Body of pancreas (tissue), 4 donors: ENCODE measurements at regions not wholly inside any gene's neighbourhood (a gene's known extent, or its start where the extent isn't known, plus 50 kb on each side); places are given as distances from the start of the nearest gene placed in this dataset.

ENCODE experiments used
- ATAC-seq: fragments of 150-250 bp; one replicate; pipeline ENCODE4 v1.9.1; 2016
- DNase-seq, 4 donors: peaks; one replicate each; pipeline ENCODE4 v3.0.0-alpha.2; 2019
- H3K27ac ChIP-seq, 4 donors: fragments of 200-600 bp; sonication (generic); 1 replicate in 3 of 4; 2 replicates in 1 of 4; pipeline versions ENCODE4 v1.5.1 to v1.6.1; 2016 to 2019; ENCODE audit warnings: mild to moderate bottlenecking in 1 of 4, mixed read lengths in 1 of 4, moderate library complexity in 1 of 4
- H3K27me3 ChIP-seq, 2 donors: fragments of 200-600 bp; sonication (generic); one replicate each; pipeline ENCODE4 v1.6.0; 2016; ENCODE audit warnings: mild to moderate bottlenecking in 1 of 2
- H3K36me3 ChIP-seq, 2 donors: fragments of 200-600 bp; sonication (generic); replicated peaks in 1 of 2; 2 replicates each; pipeline ENCODE4 v1.5.1; 2016; ENCODE audit warnings: low read depth in 2 of 2; ENCODE audit not compliant: insufficient read depth in 1 of 2
- H3K4me1 ChIP-seq: fragments of 200-600 bp; sonication (generic); one replicate; pipeline ENCODE4 v1.6.0; 2016
- H3K4me3 ChIP-seq, 2 donors: fragments of 200-600 bp; sonication (generic); 1 replicate in 1 of 2; 2 replicates in 1 of 2; pipeline ENCODE4 v1.5.1; 2016 to 2019
- H3K9me3 ChIP-seq, 3 donors: fragments of 200-600 bp; sonication (generic); 1 replicate in 2 of 3; 2 replicates in 1 of 3; pipeline ENCODE4 v1.5.1; 2016
- POLR2A ChIP-seq, 3 donors: fragments of 450-650 bp; IDR thresholded peaks; one replicate each; pipeline ENCODE4 v1.6.1; 2016; ENCODE audit warnings: antibody characterized with exemption in 3 of 3, mild to moderate bottlenecking in 2 of 3
- WGBS, 2 donors: methylation state at CpG; one replicate each; pipeline ENCODE4 v1.1.5; 2017; 5-methylcytosine and 5-hydroxymethylcytosine counted together
- intact Hi-C: fragments of 100-400 bp; cut with DNase I; formaldehyde crosslinking; loops from one replicate; pipeline ENCODE4 v1.15.1; 2023
- TF ChIP-seq, protein P1 (sequence below), 7 experiments: fragments of 450-650 bp in 4 of 7; fragments of 200-600 bp in 3 of 7; sonication (generic) in 3 of 7; IDR thresholded peaks; one replicate each; pipeline ENCODE4 v1.5.1; 2016 to 2019; ENCODE audit warnings: antibody characterized with exemption in 7 of 7

DNA sequence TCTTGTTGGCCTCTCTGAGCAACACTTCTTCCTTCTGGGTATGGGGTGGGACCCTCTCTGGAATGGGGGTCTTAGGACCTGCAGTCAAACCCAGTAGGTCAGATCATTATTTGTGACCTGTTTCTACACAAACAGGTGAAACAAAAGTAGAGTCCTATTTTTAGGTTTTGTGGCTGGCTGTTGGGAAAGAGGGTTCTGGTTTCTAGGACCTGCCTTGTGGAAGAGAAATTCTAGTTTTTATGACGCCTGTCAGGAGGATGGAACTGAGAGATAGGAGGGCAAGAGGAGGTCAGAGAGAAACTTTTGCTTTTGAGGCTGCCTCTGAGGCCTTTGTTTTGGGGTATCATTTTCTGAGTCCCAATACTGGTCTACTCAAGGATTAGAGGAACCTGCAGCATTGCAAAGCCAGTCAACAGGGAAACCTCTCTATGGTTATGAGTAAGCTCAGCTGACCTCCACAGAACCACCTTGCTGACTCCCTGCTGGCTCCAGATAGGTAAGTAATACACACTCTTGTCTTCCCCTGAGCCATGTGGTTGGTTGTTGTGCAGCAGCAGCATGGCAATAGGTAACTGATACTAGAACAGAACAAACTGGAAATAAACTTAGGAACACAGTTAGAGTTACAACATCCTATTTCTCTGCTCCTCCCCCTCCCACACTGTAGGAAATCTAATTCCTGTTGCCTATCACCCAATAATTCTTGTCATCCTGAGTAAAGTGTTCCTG lies 114.7 kb upstream of the VCX3B start:
- DNase-seq (no peak), ATAC-seq (no peak)
- H3K4me1 ChIP-seq, result no peaks in the 10 kb centered on the region
- H3K36me3 ChIP-seq, result no peaks in the 10 kb centered on the region
- 38 to 83% methylated on average over 1 of the region's 1 CpG for WGBS, 2 donors
- TF ChIP-seq, protein P1, sequence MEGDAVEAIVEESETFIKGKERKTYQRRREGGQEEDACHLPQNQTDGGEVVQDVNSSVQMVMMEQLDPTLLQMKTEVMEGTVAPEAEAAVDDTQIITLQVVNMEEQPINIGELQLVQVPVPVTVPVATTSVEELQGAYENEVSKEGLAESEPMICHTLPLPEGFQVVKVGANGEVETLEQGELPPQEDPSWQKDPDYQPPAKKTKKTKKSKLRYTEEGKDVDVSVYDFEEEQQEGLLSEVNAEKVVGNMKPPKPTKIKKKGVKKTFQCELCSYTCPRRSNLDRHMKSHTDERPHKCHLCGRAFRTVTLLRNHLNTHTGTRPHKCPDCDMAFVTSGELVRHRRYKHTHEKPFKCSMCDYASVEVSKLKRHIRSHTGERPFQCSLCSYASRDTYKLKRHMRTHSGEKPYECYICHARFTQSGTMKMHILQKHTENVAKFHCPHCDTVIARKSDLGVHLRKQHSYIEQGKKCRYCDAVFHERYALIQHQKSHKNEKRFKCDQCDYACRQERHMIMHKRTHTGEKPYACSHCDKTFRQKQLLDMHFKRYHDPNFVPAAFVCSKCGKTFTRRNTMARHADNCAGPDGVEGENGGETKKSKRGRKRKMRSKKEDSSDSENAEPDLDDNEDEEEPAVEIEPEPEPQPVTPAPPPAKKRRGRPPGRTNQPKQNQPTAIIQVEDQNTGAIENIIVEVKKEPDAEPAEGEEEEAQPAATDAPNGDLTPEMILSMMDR (IDR thresholded peaks at IDR 0.05), result no peak
- no peak for TF ChIP-seq POLR2A (IDR thresholded peaks at IDR 0.05)
- no peaks in the 10 kb centered on the region for H3K9me3 ChIP-seq
- H3K4me3 ChIP-seq, result no peak overlapping the region
- H3K27me3 ChIP-seq, result no peaks in the 10 kb centered on the region
- H3K27ac ChIP-seq, result no peak overlapping the region
- intact Hi-C loops, result no loop called here

DNA sequence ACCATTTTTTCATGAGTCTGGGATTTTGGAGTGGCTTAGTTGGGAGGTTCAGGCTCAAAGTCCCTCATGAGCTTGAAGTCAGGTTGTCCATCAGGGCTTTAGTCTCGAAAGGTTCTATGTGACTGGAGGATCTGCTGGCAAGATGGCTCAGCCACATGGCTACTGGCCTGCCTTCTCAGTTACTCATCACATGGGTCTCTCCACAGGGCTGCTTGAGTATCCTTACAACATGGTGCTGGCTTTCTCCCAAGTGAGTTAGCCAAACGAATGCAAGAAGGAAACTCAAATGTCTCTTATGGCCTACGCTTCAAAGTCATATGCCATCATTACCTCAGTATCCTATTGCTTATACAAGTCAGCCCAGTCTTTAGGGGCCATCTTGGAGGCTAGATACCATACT lies 106.3 kb upstream of the VCX3B start:
- Histone ChIP-seq H3K4me3 (no peak overlapping the region), H3K4me1 (no peaks in the 10 kb centered on the region), H3K36me3 (no peaks in the 10 kb centered on the region), H3K27me3 (no peaks in the 10 kb centered on the region), H3K9me3 (no peaks in the 10 kb centered on the region), H3K27ac (no peak overlapping the region)
- intact Hi-C loops, result no loop called here
- no peak for DNase-seq
- ATAC-seq, result no peak
- WGBS, 2 donors, result 77 to 88% methylated on average over 2 to 3 of the region's 3 CpGs
- no peak for TF ChIP-seq POLR2A (IDR thresholded peaks at IDR 0.05)
- TF ChIP-seq, protein P1 (IDR thresholded peaks at IDR 0.05), result no peak

DNA sequence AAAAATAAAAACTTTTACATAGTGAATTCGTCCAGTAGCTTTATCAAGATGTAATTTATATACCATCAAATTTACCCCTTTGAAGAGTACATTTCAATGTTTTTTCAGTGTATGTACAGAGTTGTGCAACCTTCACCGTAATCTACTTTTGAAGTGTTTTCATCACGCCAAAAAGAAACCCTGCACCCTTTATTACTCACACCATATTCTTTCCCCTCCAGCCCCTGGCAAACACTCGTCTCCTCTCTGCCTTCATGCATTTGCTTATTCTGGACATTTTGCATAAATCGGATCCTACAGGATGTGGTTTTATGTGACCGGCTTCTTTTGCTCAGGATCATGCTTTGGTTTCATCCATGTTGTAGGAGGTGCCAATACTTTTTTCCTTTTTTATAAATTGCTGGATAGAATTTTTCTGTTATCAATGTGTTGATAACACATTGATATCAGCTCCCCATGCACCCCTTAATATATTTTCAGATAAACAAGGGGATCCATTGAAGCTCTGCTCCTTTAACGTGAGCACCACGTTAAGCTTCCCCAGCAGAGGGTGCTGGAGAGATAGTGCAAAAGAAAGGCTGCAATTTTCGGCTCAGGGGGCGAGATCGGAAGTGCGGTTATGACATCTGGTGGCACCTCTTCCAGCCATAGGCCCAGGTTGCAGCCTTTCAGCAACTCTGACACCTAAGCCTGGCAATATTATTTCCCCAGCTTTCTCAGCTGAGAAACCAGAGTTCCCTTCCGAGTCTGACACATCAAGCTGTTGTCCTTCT lies 100.1 kb upstream of the VCX3B start:
- Histone ChIP-seq H3K9me3 (no peaks in the 10 kb centered on the region), H3K4me1 (no peaks in the 10 kb centered on the region), H3K36me3 (no peaks in the 10 kb centered on the region), H3K27me3 (peaks cover 0 to 2% of the 10 kb centered on the region in 2 donors), H3K27ac (no peak overlapping the region), H3K4me3 (no peak overlapping the region)
- ATAC-seq (no peak), DNase-seq (peak in 2 of 4 donors; percentile 2 to 25)
- TF ChIP-seq, protein P1 (IDR thresholded peaks at IDR 0.05), result peak in 2 of 7 experiments; percentile 10 to 24
- TF ChIP-seq POLR2A (IDR thresholded peaks at IDR 0.05), result no peak
- intact Hi-C loops, result no loop called here
- WGBS, 2 donors, result 33 to 34% methylated on average over 13 of the region's 13 CpGs

- TF ChIP-seq, protein P1 (IDR thresholded peaks at IDR 0.05), result no peak
- TF ChIP-seq POLR2A (IDR thresholded peaks at IDR 0.05), result no peak
Observed at GRCh38 chrX:8366481-8366880, 98.1 kb upstream of the VCX3B start.

More at GRCh38 chrX:8366481-8366880, 98.1 kb upstream of the VCX3B start:
- 41 to 46% methylated on average over 2 of the region's 2 CpGs for WGBS, 2 donors
- Histone ChIP-seq H3K36me3 (no peaks in the 10 kb centered on the region), H3K9me3 (no peaks in the 10 kb centered on the region), H3K4me1 (no peaks in the 10 kb centered on the region), H3K27me3 (peaks cover 0 to 2% of the 10 kb centered on the region in 2 donors), H3K4me3 (no peak overlapping the region), H3K27ac (no peak overlapping the region)
- ATAC-seq, result no peak
- intact Hi-C loops, result no loop called here
- no peak for DNase-seq
